A549 (cell line): ENCODE measurements at regions not wholly inside any gene's neighbourhood (a gene's known extent, or its start where the extent isn't known, plus 50 kb on each side); places are given as distances from the start of the nearest gene placed in this dataset.

ENCODE experiments used
- ATAC-seq, 2 experiments: fragments of 200-7000 bp in 1 of 2; fragments of >200 bp in 1 of 2; cut with Nextera tagmentation in 1 of 2; cut with Tn5 transposase in 1 of 2; 3 replicates each; pipeline versions ENCODE4 v1.8.0 to v1.9.1; 2018 to 2020; ENCODE audit warnings: mild to moderate bottlenecking in 1 of 2, moderate library complexity in 1 of 2
- CTCF ChIA-PET: fragments of 300-600 bp; sonication (Branson Sonifier 250); formaldehyde crosslinking; extraction: SDS; loops from one replicate; lab custom pipeline; 2021; ENCODE audit warnings: antibody characterized with exemption, inconsistent platforms; lab: Yijun Ruan, JAX
- POLR2A ChIA-PET: fragments of 350-600 bp; formaldehyde crosslinking; extraction: SDS; loops from one replicate; lab custom pipeline; 2021; ENCODE audit warnings: antibody characterized with exemption, inconsistent platforms; lab: Yijun Ruan, JAX
- DNase-seq, 2 experiments: peaks; one replicate each; pipeline versions ENCODE4 v3.0.0 to v3.0.0-alpha.2; 2011 to 2016; ENCODE audit warnings: low read depth in 1 of 2, low spot score in 1 of 2
- FAIRE-seq: peaks from 2 replicates; lab custom pipeline; 2011; peaks lifted over from hg19 to GRCh38; lab: Jason Lieb, UNC
- H3K27ac ChIP-seq, 2 experiments: fragments of >200 bp; sonication (Bioruptor Twin); formaldehyde crosslinking; 3 replicates each; pipeline ENCODE4 v1.5.1; 2016 to 2017
- H3K4me1 ChIP-seq: fragments of >200 bp; sonication (Bioruptor Twin); formaldehyde crosslinking; 3 replicates; pipeline ENCODE4 v1.6.1; 2016
- H3K4me2 ChIP-seq: fragments of >200 bp; sonication (Bioruptor Twin); formaldehyde crosslinking; 3 replicates; pipeline ENCODE4 v1.6.1; 2016
- H3K4me3 ChIP-seq: fragments of >200 bp; sonication (Bioruptor Twin); formaldehyde crosslinking; 3 replicates; pipeline ENCODE4 v1.5.1; 2016
- H3K9me3 ChIP-seq: fragments of >200 bp; sonication (Bioruptor Twin); formaldehyde crosslinking; 3 replicates; pipeline ENCODE4 v1.6.1; 2016
- BHLHE40 ChIP-seq: IDR thresholded peaks from 2 replicates; pipeline ENCODE4 v1.6.1; 2012; ENCODE audit warnings: low read depth, low read length, inconsistent platforms
- CBX8 ChIP-seq: fragments of 200-600 bp; sonication (generic); IDR thresholded peaks from 2 replicates; pipeline ENCODE4 v1.6.1; 2016
- CHD4 ChIP-seq: fragments of 200-600 bp; sonication (generic); IDR thresholded peaks from 2 replicates; pipeline ENCODE4 v1.6.1; 2016; ENCODE audit warnings: antibody characterized with exemption, mild to moderate bottlenecking, borderline replicate concordance
- CTCF ChIP-seq: fragments of >200 bp; sonication (Bioruptor Twin); formaldehyde crosslinking; IDR thresholded peaks from 3 replicates; pipeline ENCODE4 v1.5.1; 2016
- EHF ChIP-seq: fragments of 250-450 bp; sonication (Bioruptor Pico); IDR thresholded peaks from 2 replicates; pipeline ENCODE4 v1.5.0; 2020; ENCODE audit warnings: mild to moderate bottlenecking
- GATA3 ChIP-seq: IDR thresholded peaks from 2 replicates; pipeline ENCODE4 v1.6.1; 2012; ENCODE audit warnings: borderline replicate concordance
- HDAC2 ChIP-seq: fragments of 200-600 bp; sonication (generic); IDR thresholded peaks from 2 replicates; pipeline ENCODE4 v1.6.1; 2016
- HES2 ChIP-seq: fragments of >200 bp; sonication (Bioruptor Twin); formaldehyde crosslinking; IDR thresholded peaks from 2 replicates; pipeline ENCODE4 v1.6.1; 2016
- HOXB5 ChIP-seq: fragments of 250-450 bp; sonication (Bioruptor Pico); IDR thresholded peaks from 2 replicates; pipeline ENCODE4 v1.5.0; 2020; ENCODE audit warnings: mild to moderate bottlenecking, moderate library complexity
- JUN ChIP-seq, 2 experiments: fragments of >200 bp; sonication (Bioruptor Twin); formaldehyde crosslinking; IDR thresholded peaks; 2 replicates in 1 of 2; 3 replicates in 1 of 2; pipeline ENCODE4 v1.6.1; 2016 to 2017
- KDM5A ChIP-seq: fragments of 200-600 bp; sonication (generic); IDR thresholded peaks from 2 replicates; pipeline ENCODE4 v1.6.1; 2016; ENCODE audit warnings: antibody characterized with exemption, mild to moderate bottlenecking
- MAX ChIP-seq: IDR thresholded peaks from 2 replicates; pipeline ENCODE4 v1.6.1; 2012
- MAZ ChIP-seq: fragments of 150-350 bp; IDR thresholded peaks from 2 replicates; pipeline ENCODE4 v1.6.1; 2014; ENCODE audit warnings: antibody characterized with exemption, low read depth, low read length, borderline replicate concordance
- MYC ChIP-seq: IDR thresholded peaks from 2 replicates; pipeline ENCODE4 v1.6.1; 2012; ENCODE audit warnings: mild to moderate bottlenecking, inconsistent platforms, low read length, improper control_type of control experiment, borderline replicate concordance
- NFE2L2 ChIP-seq: fragments of 150-350 bp; conservative IDR thresholded peaks from 2 replicates; pipeline ENCODE4 v1.6.1; 2014; ENCODE audit warnings: low read length
- PBX3 ChIP-seq: IDR thresholded peaks from 2 replicates; pipeline ENCODE4 v1.6.1; 2012
- POLR2A ChIP-seq: IDR thresholded peaks from 2 replicates; pipeline ENCODE4 v1.6.1; 2012; ENCODE audit warnings: mild to moderate bottlenecking, low read length
- RCOR1 ChIP-seq: fragments of 150-350 bp; IDR thresholded peaks from 2 replicates; pipeline ENCODE4 v1.6.1; 2014; ENCODE audit warnings: antibody characterized with exemption, low read length, low read depth
- REST ChIP-seq: fragments of 200-600 bp; sonication (generic); IDR thresholded peaks from 2 replicates; pipeline ENCODE4 v1.6.1; 2016; ENCODE audit warnings: antibody characterized with exemption, mild to moderate bottlenecking, moderate library complexity
- RNF2 ChIP-seq: fragments of 200-600 bp; sonication (generic); IDR thresholded peaks from 2 replicates; pipeline ENCODE4 v1.6.1; 2016; ENCODE audit warnings: low read depth, mild to moderate bottlenecking, antibody characterized with exemption, moderate library complexity, borderline replicate concordance
- TP53 ChIP-seq: fragments of 250-450 bp; sonication (Bioruptor Pico); IDR thresholded peaks from 2 replicates; pipeline ENCODE4 v1.5.0; 2021; ENCODE audit warnings: mild to moderate bottlenecking, moderate library complexity
- USF2 ChIP-seq: fragments of 450-650 bp; IDR thresholded peaks from 2 replicates; pipeline ENCODE4 v1.6.1; 2014; ENCODE audit warnings: antibody characterized with exemption
- ZNF302 ChIP-seq: fragments of 250-450 bp; sonication (Bioruptor Pico); IDR thresholded peaks from 2 replicates; pipeline ENCODE4 v1.9.0; 2021; ENCODE audit warnings: inconsistent platforms, mild to moderate bottlenecking, moderate library complexity
- WGBS: methylation state at CpG from one replicate; pipeline ENCODE4 v1.1.6; 2017; ENCODE audit errors: missing lambda C conversion rate; 5-methylcytosine and 5-hydroxymethylcytosine counted together

GRCh38 chr13:39951301-39951700, 295.8 kb downstream of the COG6 start:
- POLR2A ChIA-PET, result no interaction called here
- ATAC-seq (no peak), FAIRE-seq (no peak), DNase-seq (no peak)
- 48% methylated on average over 3 of the region's 3 CpGs for WGBS
- CTCF ChIA-PET, result interaction anchor here (1.0 to 1.8 kb wide), 3 partner anchors 8 to 731 kb away, joined by 3 to 6 read pairs (median 3); no protein-coding TSS in a partner anchor
- Histone ChIP-seq H3K4me2 (no peak overlapping the region), H3K27ac (no peak overlapping the region), H3K4me3 (no peak overlapping the region), H3K4me1 (no peaks in the 10 kb centered on the region), H3K9me3 (no peaks in the 10 kb centered on the region)
- no peak for TF ChIP-seq HDAC2
- TF ChIP-seq HOXB5, result no peak
- TF ChIP-seq CBX8, result no peak
- no peak for TF ChIP-seq CTCF
- no peak for TF ChIP-seq MAX
- no peak for TF ChIP-seq NFE2L2
- no peak for TF ChIP-seq USF2
- TF ChIP-seq RCOR1, result no peak
- no peak for TF ChIP-seq PBX3

GRCh38 chr13:39952249-39953233, 297.1 kb downstream of the COG6 start:
- Histone ChIP-seq H3K4me2 (no peak overlapping the region), H3K27ac (no peak overlapping the region), H3K9me3 (no peaks in the 10 kb centered on the region), H3K4me3 (no peak overlapping the region), H3K4me1 (no peaks in the 10 kb centered on the region)
- CTCF ChIA-PET, result interaction anchor here (1.0 to 1.8 kb wide), 3 partner anchors 10 to 730 kb away, joined by 3 to 6 read pairs (median 3); no protein-coding TSS in a partner anchor
- POLR2A ChIA-PET, result no interaction called here
- no peak for TF ChIP-seq HES2
- no peak for TF ChIP-seq KDM5A
- no peak for TF ChIP-seq HDAC2
- no peak for TF ChIP-seq NFE2L2
- TF ChIP-seq BHLHE40, result no peak
- no peak for TF ChIP-seq REST
- TF ChIP-seq PBX3, result no peak
- no peak for TF ChIP-seq ZNF302 (CRISPR knock-in tag)
- TF ChIP-seq GATA3, result no peak
- TF ChIP-seq JUN (IDR thresholded peaks at IDR 0.05), result no peak
- no peak for TF ChIP-seq EHF
- TF ChIP-seq MAX, result no peak
- no peak for TF ChIP-seq POLR2A
- TF ChIP-seq MYC, result no peak
- TF ChIP-seq MAZ, result no peak
- no peak for TF ChIP-seq TP53 (CRISPR knock-in tag)
- no peak for TF ChIP-seq RNF2
- no peak for TF ChIP-seq CTCF
- no peak for TF ChIP-seq CHD4
- no peak for ATAC-seq
- FAIRE-seq, result no peak
- 66% methylated on average over 4 of the region's 4 CpGs for WGBS
- DNase-seq, result no peak
